CD4-positive, alpha-beta T cell treated with Interleukin-15 for 4 hours (primary cell): ENCODE measurements at regions not wholly inside any gene's neighbourhood (a gene's known extent, or its start where the extent isn't known, plus 50 kb on each side); places are given as distances from the start of the nearest gene placed in this dataset.
"Not testable (repeated sequence)": the region's sequence is repeated elsewhere in the genome, so short reads cannot be mapped to it uniquely, and the experiment has no call there.

Experiments
- DNase-seq: peaks from one replicate; pipeline ENCODE4 v3.0.0-alpha.2; 2020; ENCODE audit warnings: low spot score

DNA sequence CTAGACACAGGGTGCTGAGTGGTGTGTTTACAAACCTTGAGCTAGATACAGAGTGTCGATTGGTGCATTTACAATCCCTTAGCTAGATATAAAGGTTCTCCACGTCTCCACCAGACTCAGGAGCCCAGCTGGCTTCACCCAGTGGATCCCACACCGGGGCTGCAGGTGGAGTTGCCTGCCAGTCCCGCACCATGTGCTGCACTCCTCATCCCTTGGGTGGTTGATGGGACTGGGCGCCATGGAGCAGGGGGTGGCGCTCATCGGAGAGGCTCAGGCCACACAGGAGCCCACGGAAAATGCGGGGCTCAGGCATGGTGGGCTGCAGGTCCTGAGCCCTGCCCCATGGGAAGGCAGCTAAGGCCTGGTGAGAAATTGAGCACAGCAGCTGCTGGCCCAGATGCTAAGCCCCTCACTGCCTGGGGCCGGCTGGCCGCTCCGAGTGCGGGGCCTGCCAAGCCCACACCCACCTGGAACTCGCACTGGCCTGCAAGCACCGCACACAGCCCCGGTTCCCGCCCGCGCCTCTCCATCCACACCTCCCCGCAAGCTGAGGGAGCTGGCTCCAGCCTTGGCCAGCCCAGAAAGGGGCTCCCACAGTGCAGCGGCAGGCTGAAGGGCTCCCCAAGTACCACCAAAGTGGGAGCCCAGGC is 418.4 kb downstream of the KIF20B start:
- DNase-seq: not testable (repeated sequence)

DNA sequence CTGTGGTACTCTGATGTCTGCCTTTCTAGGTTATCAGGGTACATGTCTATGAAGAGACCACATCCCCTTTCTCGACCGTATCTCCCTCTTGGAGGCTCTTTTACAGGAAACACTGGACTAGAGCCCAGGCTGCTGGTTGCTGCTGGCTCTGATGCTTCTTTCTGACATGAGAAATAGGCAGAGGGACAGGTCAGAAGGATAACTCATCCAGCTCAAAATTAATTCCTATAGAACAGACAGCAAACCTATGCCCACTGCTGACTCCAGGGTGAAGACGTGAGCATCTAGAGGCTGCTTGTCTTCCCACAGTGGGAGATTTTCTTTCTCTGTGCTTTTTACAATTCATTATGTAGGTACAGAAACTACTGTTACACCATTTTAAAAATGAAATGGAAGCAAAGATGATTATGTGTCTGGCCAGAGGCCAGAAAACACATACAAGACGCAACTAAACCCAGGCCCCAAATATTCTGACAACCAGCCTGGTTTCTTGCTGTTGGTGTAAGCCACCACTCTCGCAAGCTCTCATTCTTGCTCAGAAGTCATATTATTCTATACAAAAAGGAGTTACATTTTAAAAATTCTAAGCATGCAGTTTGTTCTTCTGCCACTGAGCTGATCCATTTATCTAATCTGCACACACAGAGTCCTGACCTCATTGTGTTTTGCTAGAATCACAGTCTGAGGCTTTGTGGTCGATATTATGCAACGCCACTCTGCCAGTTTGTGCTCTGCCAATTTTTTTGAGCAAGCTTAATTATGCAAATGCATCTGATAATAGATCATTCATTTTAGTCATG is 424.3 kb downstream of the KIF20B start:
- no peak for DNase-seq

DNA sequence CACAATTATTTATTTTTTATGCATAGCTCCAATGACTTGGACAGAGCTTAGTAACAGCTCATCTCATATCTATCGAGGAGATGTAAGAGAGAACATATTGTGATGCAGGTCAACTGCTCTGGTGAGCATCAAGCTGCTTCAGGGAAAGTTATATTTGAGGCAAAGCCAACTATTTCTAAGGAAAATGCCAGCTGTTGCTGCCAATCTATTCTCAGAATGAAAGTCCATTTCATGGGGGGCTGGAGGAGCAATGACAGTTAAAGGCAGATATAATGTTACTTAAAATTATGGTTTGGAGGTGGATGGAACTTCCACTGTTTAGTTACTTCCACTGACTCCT is 424.8 kb downstream of the KIF20B start:
- DNase-seq: no peak

DNA sequence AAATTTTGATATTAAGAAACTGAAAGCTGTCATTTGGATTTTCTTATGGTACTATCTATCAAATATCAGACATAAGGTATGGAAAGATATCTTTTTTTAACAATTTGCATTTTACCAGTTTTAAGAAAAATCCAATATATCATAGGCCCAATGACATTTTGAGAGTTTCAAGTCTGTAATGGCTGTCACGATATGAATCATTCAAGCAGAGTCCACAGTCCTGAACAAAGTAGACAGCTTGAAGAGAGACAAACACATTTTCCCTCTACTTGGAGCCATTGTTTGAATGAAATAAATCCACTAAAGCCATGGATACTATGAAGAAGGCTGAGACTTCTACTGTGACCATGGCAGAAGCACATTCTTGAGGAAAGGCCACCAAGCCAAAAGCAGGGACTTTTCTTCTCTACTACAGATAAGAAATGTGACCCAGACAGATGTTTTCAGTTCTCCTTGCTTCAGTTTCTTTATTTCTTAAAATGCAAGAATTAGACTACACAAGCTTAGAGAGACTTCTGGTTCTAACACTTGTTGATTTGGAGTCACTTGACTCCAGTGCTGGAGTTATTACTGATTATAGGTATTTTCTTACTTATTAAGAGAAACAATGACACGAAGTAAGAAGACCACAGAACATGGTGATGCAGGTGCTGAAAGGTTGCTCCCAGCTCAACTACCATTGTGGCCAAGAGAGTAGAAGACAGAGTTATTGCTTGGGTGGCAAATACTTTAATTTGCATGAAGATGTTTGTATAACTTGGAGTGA is 429.1 kb downstream of the KIF20B start:
- no peak for DNase-seq

DNA sequence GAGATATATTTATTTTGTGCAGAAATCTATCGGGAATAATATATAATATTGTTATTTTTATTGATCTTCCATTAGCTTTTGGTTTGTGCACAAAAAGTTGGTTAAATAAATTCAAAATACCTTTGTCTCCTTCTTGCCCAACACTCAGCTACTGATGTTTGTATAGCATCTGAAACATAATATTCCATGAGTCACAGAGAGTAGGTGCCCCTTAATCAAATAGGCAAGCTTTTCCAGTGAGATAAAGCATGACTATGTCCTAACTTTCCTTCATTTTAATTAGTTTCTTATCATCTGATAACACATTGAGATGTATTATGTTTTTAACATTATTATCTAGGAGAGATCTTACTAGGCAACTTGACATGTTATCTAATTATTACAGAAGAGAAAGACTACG is 432.2 kb downstream of the KIF20B start:
- no peak for DNase-seq

DNA sequence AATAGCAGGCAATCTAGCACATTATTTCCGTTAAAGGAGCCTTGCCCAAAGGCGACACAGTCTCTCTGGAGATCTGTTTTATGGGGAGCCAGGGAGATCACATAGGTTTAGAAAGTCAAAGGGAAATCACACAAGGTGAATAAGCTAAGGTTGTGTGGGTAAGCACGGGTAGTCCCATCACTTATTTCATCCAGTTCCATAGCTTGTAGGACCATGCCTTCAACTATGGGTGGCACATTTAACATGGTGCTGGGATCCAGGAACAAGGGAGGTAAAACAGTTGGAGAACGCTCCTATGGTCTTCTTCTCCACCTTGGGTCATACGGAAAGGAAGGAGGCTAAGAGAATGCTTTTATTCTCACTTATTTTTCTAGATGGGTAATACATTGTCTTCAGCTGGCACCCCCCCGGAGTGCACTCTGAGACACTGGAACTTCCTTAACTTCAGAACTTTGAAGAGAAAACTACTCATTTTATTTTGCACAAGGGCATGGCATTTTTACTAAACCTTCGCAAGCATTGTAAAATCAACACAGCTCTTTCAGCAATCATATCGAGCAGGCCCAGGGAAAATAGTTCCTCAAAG is 435.4 kb downstream of the KIF20B start:
- no peak for DNase-seq

DNA sequence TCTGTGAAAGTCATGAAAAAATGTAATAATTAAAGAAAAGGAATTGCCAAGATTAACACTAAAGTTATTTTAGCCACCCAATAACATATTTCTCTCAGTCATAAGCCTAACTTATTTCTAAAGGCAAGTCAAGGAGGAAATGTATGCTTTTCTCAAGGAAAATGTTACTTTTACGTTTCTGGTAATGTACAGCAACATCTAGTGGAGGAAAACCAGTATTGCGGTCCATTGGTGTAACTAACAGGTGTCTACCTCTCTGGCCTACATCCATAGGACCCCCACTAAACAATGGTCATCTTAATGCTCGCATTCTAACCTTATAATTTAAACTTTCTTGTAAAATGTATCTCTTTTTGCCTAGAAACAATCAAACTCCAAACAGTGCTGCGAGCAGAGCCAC is 437.5 kb downstream of the KIF20B start:
- DNase-seq: no peak

DNA sequence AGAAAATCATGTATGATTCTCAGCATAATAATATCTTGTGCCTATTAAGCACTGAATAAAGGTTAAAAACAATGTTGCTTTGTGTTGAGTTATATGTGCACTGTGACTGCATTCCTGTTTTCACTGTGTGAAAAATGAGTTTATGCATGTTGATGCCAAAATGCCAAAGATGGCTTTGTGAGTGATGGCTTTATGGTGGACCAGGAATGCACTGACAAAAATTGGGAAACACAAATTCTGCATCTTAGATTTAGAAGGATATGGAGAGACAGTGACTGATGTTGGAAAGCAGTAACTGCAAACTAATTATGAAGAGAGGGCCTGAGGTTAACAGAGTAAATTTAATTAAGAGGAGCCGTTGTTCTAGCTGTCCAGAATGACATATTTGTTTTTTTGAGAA is 440.4 kb downstream of the KIF20B start:
- no peak for DNase-seq

DNA sequence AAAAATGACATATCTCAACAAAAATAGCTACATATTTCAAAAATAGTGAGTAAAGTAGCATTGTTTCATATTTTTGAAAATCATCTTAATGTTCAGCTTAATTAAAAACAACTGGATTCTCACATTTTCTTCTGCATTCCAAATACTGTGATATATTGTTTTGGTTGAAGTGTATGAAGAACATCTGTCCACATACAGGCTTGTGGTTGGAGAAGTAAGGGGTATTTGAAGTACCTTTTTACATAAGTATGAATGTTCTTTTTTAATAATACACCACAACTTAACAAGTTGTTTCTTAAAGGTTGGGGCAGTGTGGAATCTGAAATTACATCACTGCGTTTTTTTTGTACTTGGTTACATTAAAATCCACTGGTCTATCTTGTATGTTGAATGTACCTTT is 442.5 kb downstream of the KIF20B start:
- no peak for DNase-seq

DNA sequence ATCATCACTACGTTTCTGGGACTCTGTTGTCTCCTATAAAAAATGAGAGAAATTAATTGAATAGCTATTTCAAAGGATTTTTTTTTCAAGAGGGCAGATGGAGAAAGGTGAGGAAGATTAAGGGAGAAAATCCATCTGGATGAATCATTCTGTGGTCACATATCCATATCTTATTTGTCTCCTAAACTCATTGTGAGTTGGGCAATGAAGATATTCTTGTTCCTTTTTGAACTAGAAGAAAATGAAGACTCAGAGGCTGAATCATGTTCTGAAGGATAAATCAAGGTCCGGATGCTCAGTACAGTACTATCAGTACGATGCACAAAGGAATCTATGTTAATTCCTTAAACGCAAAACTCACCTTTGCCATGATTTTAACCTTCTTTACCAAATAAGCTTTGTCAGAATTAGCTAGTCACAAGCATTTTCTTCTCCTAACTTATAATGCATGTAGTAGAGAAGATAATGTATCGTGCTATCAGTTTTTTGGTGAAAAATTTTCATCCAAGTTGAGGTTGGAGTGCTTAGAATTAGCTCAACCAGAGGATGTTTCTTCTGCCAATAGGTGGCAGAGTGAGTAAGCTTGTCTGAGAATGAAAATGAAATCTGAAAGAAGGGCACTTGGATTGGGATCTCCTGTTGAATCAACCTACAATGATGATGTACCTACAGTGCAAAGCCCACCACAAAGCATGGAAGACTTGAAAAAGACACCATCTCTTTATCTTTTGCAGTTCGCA is 446.9 kb downstream of the KIF20B start:
- no peak for DNase-seq

DNA sequence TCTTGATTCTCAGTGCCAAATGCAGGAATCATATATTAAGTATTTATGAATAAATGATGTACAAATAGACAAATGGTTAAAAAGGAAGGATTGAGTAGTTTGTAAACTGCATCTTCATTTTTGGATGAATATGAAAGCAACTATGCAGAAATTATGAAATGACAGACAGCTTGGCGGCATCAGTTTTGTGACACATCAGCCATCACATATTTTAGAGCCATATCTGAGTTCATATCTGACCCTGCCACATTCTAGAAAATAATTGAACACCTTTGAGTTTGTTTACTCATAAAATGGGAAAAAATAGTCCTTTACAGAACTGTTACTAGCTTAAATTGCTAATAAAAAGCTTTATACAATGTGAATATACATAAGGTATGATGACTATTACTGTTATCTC is 448.2 kb downstream of the KIF20B start:
- no peak for DNase-seq

DNA sequence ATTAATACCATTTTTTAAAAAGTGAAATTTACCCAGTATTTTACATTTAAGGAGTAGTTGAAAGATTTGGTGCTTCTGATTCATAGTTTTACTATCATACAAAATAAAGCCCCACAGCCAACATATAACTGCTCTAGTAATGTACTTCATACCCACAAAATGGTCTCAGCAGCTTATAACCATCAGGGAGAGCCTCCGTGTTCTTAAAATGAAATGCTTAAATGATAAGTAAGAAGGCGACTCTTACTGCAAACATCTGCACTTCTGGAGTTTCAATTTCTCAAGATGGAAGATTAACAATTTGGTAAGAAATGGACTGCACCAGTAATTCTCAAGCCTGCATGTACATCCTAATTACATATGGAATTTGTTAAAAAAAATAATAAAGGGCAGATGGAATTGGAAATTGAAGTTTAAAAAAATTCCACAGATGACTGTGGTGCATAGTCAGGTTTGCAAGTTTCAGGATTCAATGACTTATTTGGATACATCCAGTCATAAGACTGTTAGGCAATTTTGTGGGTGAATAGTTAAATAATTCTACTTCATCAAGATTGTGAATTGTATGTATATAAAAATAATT is 461.0 kb downstream of the KIF20B start:
- DNase-seq: no peak

DNA sequence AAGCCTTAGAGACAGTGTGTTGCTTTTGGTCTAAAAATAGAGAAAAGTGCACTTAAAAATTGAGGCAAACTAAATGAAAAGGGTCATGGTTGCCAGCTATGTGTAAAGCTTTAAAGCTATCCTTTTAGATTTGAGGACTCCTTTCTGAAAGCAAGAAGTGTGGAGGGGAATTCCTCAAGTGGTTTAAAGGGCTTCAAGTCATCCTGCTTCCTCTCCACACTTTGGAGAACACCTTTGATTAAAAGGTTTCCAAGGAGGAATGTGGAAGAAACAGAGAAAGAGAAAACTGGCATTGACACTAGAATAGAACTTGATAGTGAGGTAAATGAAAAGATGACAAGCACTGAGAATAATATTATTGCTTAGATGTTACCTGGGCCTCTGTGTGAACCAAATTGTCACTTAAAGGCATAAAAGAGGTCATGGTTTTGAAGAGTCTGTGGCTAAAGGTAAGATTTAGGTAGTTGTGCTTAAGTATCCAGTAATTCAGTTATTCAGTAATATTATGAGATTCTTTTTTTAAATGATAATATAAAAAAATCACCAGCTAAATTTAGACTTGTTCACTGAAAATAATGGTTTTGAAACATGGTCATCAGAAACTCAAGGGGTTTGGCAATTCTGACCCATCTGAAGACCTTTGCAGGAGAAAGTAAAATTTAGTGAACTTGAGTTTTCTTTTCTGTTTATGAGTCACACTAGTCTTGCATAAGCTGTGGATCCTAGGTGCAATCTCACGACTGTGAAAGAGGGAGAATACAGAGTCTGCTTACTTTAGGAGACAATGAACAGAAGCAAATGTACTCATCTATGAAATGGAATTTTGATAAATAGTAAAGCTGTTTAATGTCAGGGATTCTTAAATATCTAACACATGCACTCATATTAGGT is 466.0 kb downstream of the KIF20B start:
- no peak for DNase-seq

DNA sequence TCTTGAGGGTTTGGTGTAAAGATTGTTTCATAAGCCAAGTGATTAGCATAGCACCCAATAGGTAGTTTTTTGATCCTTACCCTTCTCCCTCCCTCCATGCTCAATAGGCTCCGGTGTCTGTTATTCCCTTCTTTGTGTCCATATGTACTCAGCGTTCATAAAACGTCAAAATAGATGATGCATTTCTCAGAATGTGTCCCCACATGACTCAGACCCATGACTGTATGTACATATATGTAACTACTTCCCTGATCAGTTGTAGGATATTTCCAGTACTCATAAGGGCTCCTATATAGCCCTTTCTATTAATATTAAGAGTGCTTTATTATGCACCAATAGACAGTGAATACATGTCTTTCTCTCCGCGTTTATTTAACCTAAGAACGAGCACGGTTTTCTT is 466.9 kb downstream of the KIF20B start:
- DNase-seq: no peak

DNA sequence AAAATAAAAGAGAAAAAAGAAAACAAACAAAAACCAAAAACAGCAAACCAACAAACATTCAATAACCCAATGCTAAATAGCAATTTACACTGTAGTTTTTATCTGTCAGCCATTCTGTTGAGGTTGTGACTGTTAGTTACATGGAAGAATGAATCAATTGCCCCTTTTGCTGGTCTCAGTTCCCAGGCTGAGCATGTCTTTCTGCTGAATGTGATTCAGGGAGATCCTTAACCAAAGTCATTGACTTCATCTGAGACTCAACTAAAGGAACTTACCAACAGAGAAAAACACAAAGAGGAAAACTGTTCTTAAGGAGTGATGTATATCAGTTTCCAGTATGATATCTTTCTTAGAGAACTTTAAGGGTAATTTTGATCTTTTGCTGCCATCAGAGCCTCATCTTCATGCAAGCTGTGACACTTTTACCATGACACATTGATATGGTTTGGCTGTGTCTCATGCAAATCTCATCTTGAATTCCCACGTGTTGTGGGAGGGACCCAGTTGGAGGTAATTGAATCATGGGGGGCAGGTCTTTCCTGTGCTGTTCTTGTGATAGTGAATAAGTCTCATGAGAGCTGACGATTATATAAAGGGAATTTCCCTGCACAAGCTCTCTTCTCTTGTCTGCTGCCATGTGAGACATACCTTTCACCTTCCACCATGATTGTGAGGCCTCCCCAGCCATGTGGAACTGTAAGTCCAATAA is 469.8 kb downstream of the KIF20B start:
- DNase-seq: no peak

DNA sequence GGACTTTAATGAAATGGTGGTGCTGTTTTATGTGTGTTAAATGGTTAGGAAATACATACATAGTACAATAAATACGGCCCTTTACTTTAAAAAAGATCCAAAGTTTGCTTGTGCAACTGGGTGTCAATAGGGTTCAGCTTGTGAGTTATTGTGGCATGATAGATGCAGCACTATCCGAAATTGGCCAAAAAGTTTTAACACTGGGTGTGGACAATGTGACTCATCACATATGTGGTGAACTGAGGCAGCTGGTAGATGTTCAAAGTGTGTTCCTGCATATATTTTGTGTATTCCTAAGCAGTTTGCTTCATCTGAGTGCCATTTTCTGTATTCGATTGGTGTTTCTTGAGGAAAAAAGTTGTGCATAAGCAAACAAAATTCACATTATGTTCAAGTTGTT is 473.1 kb downstream of the KIF20B start:
- DNase-seq: no peak

DNA sequence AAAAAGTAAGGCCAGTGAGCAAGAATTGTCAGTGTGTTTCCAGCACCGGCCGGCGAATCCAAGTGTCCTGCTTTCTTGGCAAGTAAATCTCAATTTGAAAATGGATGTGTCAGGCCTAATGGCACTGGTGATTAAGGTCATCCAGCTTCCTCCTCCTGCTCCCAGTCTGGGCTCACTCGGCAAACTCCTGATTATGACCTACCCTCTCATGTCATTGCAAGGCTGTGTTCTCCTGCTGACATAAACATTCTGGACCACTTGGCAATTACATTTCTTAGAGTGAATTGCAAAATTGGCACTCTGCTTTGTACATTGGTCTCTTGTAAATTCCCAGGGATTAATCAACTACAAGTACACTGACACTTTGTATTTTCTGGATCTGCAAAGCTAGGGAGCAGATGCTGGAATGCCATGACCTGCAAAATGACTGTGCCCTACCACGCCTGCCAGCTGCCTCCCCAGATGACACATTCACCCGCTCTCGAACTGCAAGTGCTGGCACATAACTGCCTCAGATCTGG is 473.8 kb downstream of the KIF20B start:
- DNase-seq: no peak

DNA sequence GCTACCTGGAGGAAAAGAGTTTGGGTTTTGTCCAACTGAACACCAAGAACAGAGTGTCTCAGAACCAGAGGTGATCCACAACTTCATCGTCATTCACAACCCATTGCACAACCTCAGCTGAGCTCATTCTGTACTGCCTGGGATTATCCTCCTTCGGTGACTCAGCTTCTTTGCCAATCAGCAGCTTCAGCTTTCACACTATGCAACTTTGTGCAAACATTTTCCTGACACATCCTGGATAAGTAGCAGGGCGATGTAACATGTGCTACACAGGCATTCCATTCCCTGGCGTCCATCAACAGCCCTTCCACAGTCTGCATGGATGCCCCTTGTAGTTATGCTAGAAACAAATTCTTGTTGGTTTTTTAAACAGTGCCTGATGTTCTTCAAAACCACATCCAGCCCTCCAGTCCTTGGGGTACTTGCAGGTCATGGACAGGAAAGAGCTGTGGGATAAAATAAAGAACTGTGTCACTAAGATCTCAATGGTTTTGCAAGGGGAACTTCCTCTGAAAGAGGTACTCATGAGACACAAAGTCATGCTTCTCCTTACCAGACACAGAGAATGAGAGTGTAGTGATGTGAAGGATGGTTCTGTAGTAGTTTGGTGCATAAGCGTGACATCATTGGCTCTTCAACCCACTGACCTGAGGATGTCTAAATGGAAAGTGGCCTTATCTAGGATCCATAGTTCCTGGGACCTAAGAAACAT is 478.5 kb downstream of the KIF20B start:
- DNase-seq: no peak
